ENCODE measurements at regions not wholly inside any gene's neighbourhood (a gene's known extent, or its start where the extent isn't known, plus 50 kb on each side); places are given as distances from the start of the nearest gene placed in this dataset.

GRCh38 chr9:28650327-28650726 is 1077.0 kb upstream of the C9orf72 start:
- DNase-seq (ENCODE audit: low spot score), result no peak
- peaks cover 3% of the 10 kb centered on the region for H3K9me3 Mint-ChIP-seq
- no peak overlapping the region for H3K27ac Mint-ChIP-seq
- Histone ChIP-seq H3K4me2 (no peak overlapping the region), H3K27ac (no peak overlapping the region), H3K9ac (no peak overlapping the region), H3F3A (ENCODE audit: low read depth) (no peaks in the 10 kb centered on the region), H3K36me3 (no peaks in the 10 kb centered on the region), H3K9me3 (ENCODE audit: low read depth) (no peaks in the 10 kb centered on the region), H2AFZ (replicated peaks) (peak overlapping the region; percentile 92), H4K20me1 (ENCODE audit: low read depth) (no peaks in the 10 kb centered on the region), H3K27me3 (no peaks in the 10 kb centered on the region), H3K79me2 (ENCODE audit: low read depth) (no peaks in the 10 kb centered on the region), H3K4me3 (no peak overlapping the region), H3K4me1 (no peaks in the 10 kb centered on the region)
- H3K4me1 Mint-ChIP-seq, result peaks cover 7% of the 10 kb centered on the region
- TF ChIP-seq EZH2phosphoT487 (IDR thresholded peaks at IDR 0.05) (no peak), EZH2 (IDR thresholded peaks at IDR 0.05) (no peak)
- TF ChIP-seq, protein P1, sequence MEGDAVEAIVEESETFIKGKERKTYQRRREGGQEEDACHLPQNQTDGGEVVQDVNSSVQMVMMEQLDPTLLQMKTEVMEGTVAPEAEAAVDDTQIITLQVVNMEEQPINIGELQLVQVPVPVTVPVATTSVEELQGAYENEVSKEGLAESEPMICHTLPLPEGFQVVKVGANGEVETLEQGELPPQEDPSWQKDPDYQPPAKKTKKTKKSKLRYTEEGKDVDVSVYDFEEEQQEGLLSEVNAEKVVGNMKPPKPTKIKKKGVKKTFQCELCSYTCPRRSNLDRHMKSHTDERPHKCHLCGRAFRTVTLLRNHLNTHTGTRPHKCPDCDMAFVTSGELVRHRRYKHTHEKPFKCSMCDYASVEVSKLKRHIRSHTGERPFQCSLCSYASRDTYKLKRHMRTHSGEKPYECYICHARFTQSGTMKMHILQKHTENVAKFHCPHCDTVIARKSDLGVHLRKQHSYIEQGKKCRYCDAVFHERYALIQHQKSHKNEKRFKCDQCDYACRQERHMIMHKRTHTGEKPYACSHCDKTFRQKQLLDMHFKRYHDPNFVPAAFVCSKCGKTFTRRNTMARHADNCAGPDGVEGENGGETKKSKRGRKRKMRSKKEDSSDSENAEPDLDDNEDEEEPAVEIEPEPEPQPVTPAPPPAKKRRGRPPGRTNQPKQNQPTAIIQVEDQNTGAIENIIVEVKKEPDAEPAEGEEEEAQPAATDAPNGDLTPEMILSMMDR (IDR thresholded peaks at IDR 0.05), result no peak
- no peaks in the 10 kb centered on the region for H3K27me3 Mint-ChIP-seq (ENCODE audit: insufficient read depth, low read depth)
- H3K4me3 Mint-ChIP-seq, result no peak overlapping the region
- no peaks in the 10 kb centered on the region for H3K36me3 Mint-ChIP-seq

- no peaks in the 10 kb centered on the region for H3K79me2 ChIP-seq (ENCODE audit: low read depth)
- H3K4me2 ChIP-seq, result no peak overlapping the region
- Mint-ChIP-seq H3K4me1 (peaks cover 7% of the 10 kb centered on the region), H3K27me3 (ENCODE audit: insufficient read depth, low read depth) (no peaks in the 10 kb centered on the region), H3K27ac (no peak overlapping the region), H3K9me3 (peaks cover 3% of the 10 kb centered on the region), H3K36me3 (no peaks in the 10 kb centered on the region), H3K4me3 (no peak overlapping the region)
- no peak for DNase-seq (ENCODE audit: low spot score)
- no peaks in the 10 kb centered on the region for H3K4me1 ChIP-seq
- H3K9ac ChIP-seq, result no peak overlapping the region
- H4K20me1 ChIP-seq (ENCODE audit: low read depth), result no peaks in the 10 kb centered on the region
- no peaks in the 10 kb centered on the region for H3K36me3 ChIP-seq
- no peak overlapping the region for H3K27ac ChIP-seq
- no peak overlapping the region for H3K4me3 ChIP-seq
- H3F3A ChIP-seq (ENCODE audit: low read depth), result no peaks in the 10 kb centered on the region
- no peak for TF ChIP-seq EZH2phosphoT487 (IDR thresholded peaks at IDR 0.05)
- TF ChIP-seq, protein P1 (IDR thresholded peaks at IDR 0.05), result no peak
- TF ChIP-seq EZH2 (IDR thresholded peaks at IDR 0.05), result no peak
- no peaks in the 10 kb centered on the region for H3K9me3 ChIP-seq (ENCODE audit: low read depth)
- H2AFZ ChIP-seq (replicated peaks), result no peak overlapping the region
- H3K27me3 ChIP-seq, result no peaks in the 10 kb centered on the region
Observed at GRCh38 chr9:28651050-28651722, 1077.9 kb upstream of the C9orf72 start.

GRCh38 chr9:28653216-28653615 is 1079.9 kb upstream of the C9orf72 start:
- H3K27me3 Mint-ChIP-seq (ENCODE audit: insufficient read depth, low read depth), result no peaks in the 10 kb centered on the region
- H3K27ac Mint-ChIP-seq, result no peak overlapping the region
- Histone ChIP-seq H3K4me3 (no peak overlapping the region), H3K79me2 (ENCODE audit: low read depth) (no peaks in the 10 kb centered on the region), H3K9ac (no peak overlapping the region), H3K27ac (no peak overlapping the region), H3K4me2 (no peak overlapping the region), H3K4me1 (no peaks in the 10 kb centered on the region), H3K27me3 (no peaks in the 10 kb centered on the region), H3K9me3 (ENCODE audit: low read depth) (no peaks in the 10 kb centered on the region), H2AFZ (replicated peaks) (no peak overlapping the region), H3F3A (ENCODE audit: low read depth) (no peaks in the 10 kb centered on the region), H3K36me3 (no peaks in the 10 kb centered on the region), H4K20me1 (ENCODE audit: low read depth) (no peaks in the 10 kb centered on the region)
- H3K4me1 Mint-ChIP-seq, result peaks cover 7% of the 10 kb centered on the region
- no peaks in the 10 kb centered on the region for H3K36me3 Mint-ChIP-seq
- H3K4me3 Mint-ChIP-seq, result no peak overlapping the region
- DNase-seq (ENCODE audit: low spot score), result no peak
- H3K9me3 Mint-ChIP-seq, result peaks cover 3% of the 10 kb centered on the region
- TF ChIP-seq EZH2 (IDR thresholded peaks at IDR 0.05) (no peak), EZH2phosphoT487 (IDR thresholded peaks at IDR 0.05) (no peak)
- TF ChIP-seq, protein P1 (IDR thresholded peaks at IDR 0.05), result no peak

Measured in neural progenitor cell (in vitro differentiated cells).